ENCODE measurements at regions not wholly inside any gene's neighbourhood (a gene's known extent, or its start where the extent isn't known, plus 50 kb on each side); places are given as distances from the start of the nearest gene placed in this dataset.

DNA sequence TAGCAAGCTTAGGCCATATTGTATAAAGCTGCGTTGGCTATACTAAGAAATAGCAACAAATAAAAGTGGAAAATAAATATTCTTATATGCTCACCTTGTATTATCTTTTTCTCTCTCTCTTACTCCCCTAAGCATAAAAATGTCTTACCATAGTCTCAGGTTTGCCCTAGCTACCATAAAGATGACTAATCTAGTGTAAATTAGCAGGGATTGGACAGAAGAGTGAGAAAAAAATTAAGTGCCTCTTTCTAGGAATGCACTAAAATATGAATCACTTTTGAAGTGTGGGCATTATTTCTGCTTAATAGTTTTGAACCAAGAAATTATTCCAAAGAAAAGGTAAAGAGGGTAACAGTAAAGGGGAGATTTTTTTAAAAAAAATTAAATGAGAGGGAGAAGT is 201.3 kb downstream of the HINT1 start:
- no peak for DNase-seq (ENCODE audit: low spot score)
- TF ChIP-seq EZH2 (IDR thresholded peaks at IDR 0.05), result no peak
- no peaks in the 10 kb centered on the region for H3K4me1 ChIP-seq

DNA sequence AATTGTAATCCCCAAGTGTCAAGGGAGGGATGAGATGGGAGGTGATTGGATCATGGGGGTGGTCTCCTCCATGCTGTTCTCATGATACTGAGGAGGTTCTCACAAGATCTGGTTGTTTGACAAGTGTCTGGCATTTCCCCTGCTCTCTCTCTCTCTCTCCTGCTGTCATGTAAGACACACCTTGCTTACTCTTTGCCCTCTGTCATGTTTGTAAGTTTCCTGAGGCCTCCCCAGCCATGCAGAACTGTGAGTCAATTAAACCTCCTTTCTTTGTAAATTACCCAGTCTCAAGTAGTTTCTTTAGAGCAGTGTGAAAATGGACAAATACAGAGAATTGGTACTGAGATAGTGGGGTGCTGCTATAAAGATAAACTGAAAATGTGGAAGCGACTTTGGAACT is 207.9 kb downstream of the HINT1 start:
- Histone ChIP-seq H3K4me2 (no peak overlapping the region), H3F3A (ENCODE audit: low read depth) (no peaks in the 10 kb centered on the region), H3K9me3 (ENCODE audit: low read depth) (no peaks in the 10 kb centered on the region), H4K20me1 (ENCODE audit: low read depth) (no peaks in the 10 kb centered on the region), H3K79me2 (ENCODE audit: low read depth) (no peaks in the 10 kb centered on the region), H3K27ac (no peak overlapping the region), H3K9ac (no peak overlapping the region), H3K4me1 (no peaks in the 10 kb centered on the region), H3K4me3 (no peak overlapping the region), H2AFZ (replicated peaks) (no peak overlapping the region), H3K36me3 (no peaks in the 10 kb centered on the region), H3K27me3 (no peaks in the 10 kb centered on the region)
- DNase-seq (ENCODE audit: low spot score), result no peak
- H3K36me3 Mint-ChIP-seq, result no peaks in the 10 kb centered on the region
- TF ChIP-seq EZH2phosphoT487 (IDR thresholded peaks at IDR 0.05) (no peak), EZH2 (IDR thresholded peaks at IDR 0.05) (no peak)
- TF ChIP-seq, protein P1, sequence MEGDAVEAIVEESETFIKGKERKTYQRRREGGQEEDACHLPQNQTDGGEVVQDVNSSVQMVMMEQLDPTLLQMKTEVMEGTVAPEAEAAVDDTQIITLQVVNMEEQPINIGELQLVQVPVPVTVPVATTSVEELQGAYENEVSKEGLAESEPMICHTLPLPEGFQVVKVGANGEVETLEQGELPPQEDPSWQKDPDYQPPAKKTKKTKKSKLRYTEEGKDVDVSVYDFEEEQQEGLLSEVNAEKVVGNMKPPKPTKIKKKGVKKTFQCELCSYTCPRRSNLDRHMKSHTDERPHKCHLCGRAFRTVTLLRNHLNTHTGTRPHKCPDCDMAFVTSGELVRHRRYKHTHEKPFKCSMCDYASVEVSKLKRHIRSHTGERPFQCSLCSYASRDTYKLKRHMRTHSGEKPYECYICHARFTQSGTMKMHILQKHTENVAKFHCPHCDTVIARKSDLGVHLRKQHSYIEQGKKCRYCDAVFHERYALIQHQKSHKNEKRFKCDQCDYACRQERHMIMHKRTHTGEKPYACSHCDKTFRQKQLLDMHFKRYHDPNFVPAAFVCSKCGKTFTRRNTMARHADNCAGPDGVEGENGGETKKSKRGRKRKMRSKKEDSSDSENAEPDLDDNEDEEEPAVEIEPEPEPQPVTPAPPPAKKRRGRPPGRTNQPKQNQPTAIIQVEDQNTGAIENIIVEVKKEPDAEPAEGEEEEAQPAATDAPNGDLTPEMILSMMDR (IDR thresholded peaks at IDR 0.05), result no peak
- H3K9me3 Mint-ChIP-seq, result peaks cover 2% of the 10 kb centered on the region
- no peak overlapping the region for H3K27ac Mint-ChIP-seq
- H3K4me1 Mint-ChIP-seq, result no peaks in the 10 kb centered on the region
- H3K4me3 Mint-ChIP-seq, result no peak overlapping the region
- H3K27me3 Mint-ChIP-seq (ENCODE audit: insufficient read depth, low read depth), result peaks cover 2% of the 10 kb centered on the region

More for the DNA sequence above, 201.3 kb downstream of the HINT1 start:
- H3K4me2 ChIP-seq, result no peak overlapping the region
- no peaks in the 10 kb centered on the region for H3F3A ChIP-seq (ENCODE audit: low read depth)
- H2AFZ ChIP-seq (replicated peaks), result no peak overlapping the region
- Mint-ChIP-seq H3K4me1 (no peaks in the 10 kb centered on the region), H3K36me3 (no peaks in the 10 kb centered on the region), H3K9me3 (peaks cover 7% of the 10 kb centered on the region), H3K27ac (no peak overlapping the region), H3K4me3 (no peak overlapping the region), H3K27me3 (ENCODE audit: insufficient read depth, low read depth) (no peaks in the 10 kb centered on the region)
- no peak overlapping the region for H3K9ac ChIP-seq
- no peaks in the 10 kb centered on the region for H3K27me3 ChIP-seq
- H4K20me1 ChIP-seq (ENCODE audit: low read depth), result no peaks in the 10 kb centered on the region
- H3K9me3 ChIP-seq (ENCODE audit: low read depth), result no peaks in the 10 kb centered on the region
- no peaks in the 10 kb centered on the region for H3K36me3 ChIP-seq
- H3K79me2 ChIP-seq (ENCODE audit: low read depth), result no peaks in the 10 kb centered on the region
- H3K4me3 ChIP-seq, result no peak overlapping the region
- H3K27ac ChIP-seq, result no peak overlapping the region

DNA sequence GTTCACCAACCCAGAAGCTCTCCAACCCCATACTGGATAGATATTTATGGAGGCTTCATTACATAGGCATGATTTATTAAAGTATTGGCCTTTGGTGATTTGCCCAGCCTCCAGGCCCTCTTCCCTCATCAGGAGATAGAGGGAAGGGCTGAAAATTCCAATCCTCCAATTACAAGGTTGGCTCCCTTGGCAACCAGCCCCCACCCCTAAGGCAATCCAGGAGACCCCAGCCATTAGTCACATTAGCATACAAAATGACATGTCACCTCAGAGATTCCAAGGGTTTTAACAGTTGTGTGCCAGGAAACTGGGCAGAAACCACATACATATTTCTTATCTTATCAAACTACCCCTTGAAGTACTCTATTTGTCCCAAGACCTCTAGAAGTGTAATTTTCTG is 210.0 kb downstream of the HINT1 start:
- Histone ChIP-seq H3K36me3 (no peaks in the 10 kb centered on the region), H3F3A (ENCODE audit: low read depth) (no peaks in the 10 kb centered on the region), H3K79me2 (ENCODE audit: low read depth) (no peaks in the 10 kb centered on the region), H3K27ac (no peak overlapping the region), H3K4me1 (no peaks in the 10 kb centered on the region), H3K4me2 (no peak overlapping the region), H3K9ac (no peak overlapping the region), H4K20me1 (ENCODE audit: low read depth) (no peaks in the 10 kb centered on the region), H3K27me3 (no peaks in the 10 kb centered on the region), H2AFZ (replicated peaks) (no peak overlapping the region), H3K4me3 (no peak overlapping the region), H3K9me3 (ENCODE audit: low read depth) (no peaks in the 10 kb centered on the region)
- Mint-ChIP-seq H3K4me3 (no peak overlapping the region), H3K9me3 (no peaks in the 10 kb centered on the region), H3K4me1 (no peaks in the 10 kb centered on the region), H3K36me3 (no peaks in the 10 kb centered on the region), H3K27me3 (ENCODE audit: insufficient read depth, low read depth) (peaks cover 2% of the 10 kb centered on the region), H3K27ac (no peak overlapping the region)
- no peak for DNase-seq (ENCODE audit: low spot score)
- TF ChIP-seq EZH2phosphoT487 (IDR thresholded peaks at IDR 0.05) (no peak), EZH2 (IDR thresholded peaks at IDR 0.05) (no peak)
- TF ChIP-seq, protein P1 (IDR thresholded peaks at IDR 0.05), result no peak

DNA sequence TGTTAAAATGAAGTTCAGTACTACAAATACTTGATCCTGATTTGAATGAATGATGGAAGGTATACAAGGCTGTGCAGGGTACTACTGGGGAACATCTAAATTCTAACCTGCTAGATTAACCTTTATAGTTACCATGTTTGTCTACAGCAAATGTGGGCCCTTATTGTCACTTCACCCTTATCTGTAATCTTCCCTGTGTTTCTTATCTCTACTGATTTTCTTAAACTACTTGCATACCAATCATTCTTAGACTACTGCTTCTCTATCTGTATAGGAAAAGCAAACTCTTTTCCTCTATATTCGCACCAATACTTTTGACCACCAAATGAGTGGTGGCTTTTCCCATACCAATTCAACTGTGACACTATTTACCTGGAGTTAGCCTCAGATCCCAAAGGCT is 210.7 kb downstream of the HINT1 start:
- Histone ChIP-seq H3K9me3 (ENCODE audit: low read depth) (no peaks in the 10 kb centered on the region), H3K4me1 (no peaks in the 10 kb centered on the region), H3K4me3 (no peak overlapping the region), H3K36me3 (no peaks in the 10 kb centered on the region), H3K27me3 (no peaks in the 10 kb centered on the region), H4K20me1 (ENCODE audit: low read depth) (no peaks in the 10 kb centered on the region), H2AFZ (replicated peaks) (no peak overlapping the region), H3K4me2 (no peak overlapping the region), H3K79me2 (ENCODE audit: low read depth) (no peaks in the 10 kb centered on the region), H3K9ac (no peak overlapping the region), H3F3A (ENCODE audit: low read depth) (no peaks in the 10 kb centered on the region), H3K27ac (no peak overlapping the region)
- Mint-ChIP-seq H3K36me3 (no peaks in the 10 kb centered on the region), H3K4me1 (no peaks in the 10 kb centered on the region), H3K27me3 (ENCODE audit: insufficient read depth, low read depth) (peaks cover 2% of the 10 kb centered on the region), H3K9me3 (no peaks in the 10 kb centered on the region), H3K4me3 (no peak overlapping the region), H3K27ac (no peak overlapping the region)
- no peak for DNase-seq (ENCODE audit: low spot score)
- TF ChIP-seq, protein P1 (IDR thresholded peaks at IDR 0.05), result no peak
- TF ChIP-seq EZH2 (IDR thresholded peaks at IDR 0.05), result no peak
- no peak for TF ChIP-seq EZH2phosphoT487 (IDR thresholded peaks at IDR 0.05)

Measured in neural progenitor cell (in vitro differentiated cells).